Upper lobe of right lung (tissue), 1 donor: ENCODE measurements at regions not wholly inside any gene's neighbourhood (a gene's known extent, or its start where the extent isn't known, plus 50 kb on each side); places are given as distances from the start of the nearest gene placed in this dataset.
A peak's percentile ranks its signal among the peaks of the same experiment; 100 is the strongest.

Source experiments
- ATAC-seq: fragments of 200-7000 bp; cut with Tn5 transposase; one replicate; pipeline ENCODE4 v1.9.1; 2020; ENCODE audit warnings: mild to moderate bottlenecking, moderate library complexity
- DNase-seq: peaks from one replicate; pipeline ENCODE4 v3.0.0-alpha.2; 2020
- H3K27ac ChIP-seq: fragments of 200-600 bp; one replicate; pipeline ENCODE4 v1.8.0; 2022
- H3K27me3 ChIP-seq: fragments of 200-600 bp; one replicate; pipeline ENCODE4 v1.8.0; 2022; ENCODE audit warnings: mild to moderate bottlenecking
- H3K36me3 ChIP-seq: fragments of 200-600 bp; one replicate; pipeline ENCODE4 v1.8.0; 2022
- H3K4me1 ChIP-seq: fragments of 200-600 bp; one replicate; pipeline ENCODE4 v1.8.0; 2022
- H3K4me3 ChIP-seq: fragments of 200-600 bp; one replicate; pipeline ENCODE4 v1.8.0; 2022; ENCODE audit warnings: mild to moderate bottlenecking
- H3K9me3 ChIP-seq: fragments of 200-600 bp; one replicate; pipeline ENCODE4 v1.8.0; 2022
- CTCF ChIP-seq: fragments of 200-600 bp; IDR thresholded peaks from one replicate; pipeline ENCODE4 v1.8.0; 2022; ENCODE audit warnings: antibody characterized with exemption
- intact Hi-C: fragments of 100-400 bp; cut with DNase I; formaldehyde crosslinking; loops from one replicate; pipeline ENCODE4 v1.11.0; 2022
- donor health status: DM: no; HTN: yes; CAD: no; lungs with severe emphysema.

GRCh38 chr5:124659798-124660197 is 86.6 kb downstream of the ZNF608 start:
- intact Hi-C loops, result no loop called here

GRCh38 chr5:124658867-124659557 is 87.4 kb downstream of the ZNF608 start:
- peak; percentile 52 for ATAC-seq
- Histone ChIP-seq H3K9me3 (no peaks in the 10 kb centered on the region), H3K4me1 (peaks cover 74% of the 10 kb centered on the region), H3K27ac (peak overlapping the region; percentile 33), H3K4me3 (no peak overlapping the region), H3K36me3 (no peaks in the 10 kb centered on the region), H3K27me3 (no peaks in the 10 kb centered on the region)
- DNase-seq, result no peak
- TF ChIP-seq CTCF, result no peak
- intact Hi-C loops, result no loop called here

More at GRCh38 chr5:124659798-124660197, 86.6 kb downstream of the ZNF608 start:
- H3K36me3 ChIP-seq, result no peaks in the 10 kb centered on the region
- H3K27ac ChIP-seq, result peak overlapping the region; percentile 12
- TF ChIP-seq CTCF, result no peak
- H3K4me1 ChIP-seq, result peaks cover 79% of the 10 kb centered on the region
- H3K4me3 ChIP-seq, result no peak overlapping the region
- H3K9me3 ChIP-seq, result no peaks in the 10 kb centered on the region
- DNase-seq, result no peak
- no peaks in the 10 kb centered on the region for H3K27me3 ChIP-seq
- no peak for ATAC-seq

- ATAC-seq (peak; percentile 77), DNase-seq (no peak)
- TF ChIP-seq CTCF, result no peak
- Histone ChIP-seq H3K27me3 (no peaks in the 10 kb centered on the region), H3K36me3 (no peaks in the 10 kb centered on the region), H3K4me1 (peaks cover 62% of the 10 kb centered on the region), H3K27ac (peak overlapping the region; percentile 45), H3K9me3 (no peaks in the 10 kb centered on the region), H3K4me3 (peak overlapping the region; percentile 9)
- intact Hi-C loops, result no loop called here
These were observed 90.4 kb downstream of the ZNF608 start for GRCh38 chr5:124655921-124656511.

GRCh38 chr5:124655251-124655917 is 91.1 kb downstream of the ZNF608 start:
- intact Hi-C loops, result no loop called here
- Histone ChIP-seq H3K27me3 (no peaks in the 10 kb centered on the region), H3K36me3 (no peaks in the 10 kb centered on the region), H3K27ac (peak overlapping the region; percentile 45), H3K4me3 (peak overlapping the region; percentile 9), H3K9me3 (no peaks in the 10 kb centered on the region), H3K4me1 (peaks cover 62% of the 10 kb centered on the region)
- ATAC-seq (no peak), DNase-seq (no peak)
- no peak for TF ChIP-seq CTCF

GRCh38 chr5:124654418-124654817 is 92.0 kb downstream of the ZNF608 start:
- H3K36me3 ChIP-seq, result no peaks in the 10 kb centered on the region
- DNase-seq (no peak), ATAC-seq (no peak)
- no peak overlapping the region for H3K27ac ChIP-seq
- intact Hi-C loops, result no loop called here
- H3K27me3 ChIP-seq, result no peaks in the 10 kb centered on the region
- no peak overlapping the region for H3K4me3 ChIP-seq
- H3K9me3 ChIP-seq, result no peaks in the 10 kb centered on the region
- H3K4me1 ChIP-seq, result peaks cover 62% of the 10 kb centered on the region
- no peak for TF ChIP-seq CTCF
